Neuronal stem cell (in vitro differentiated cells): ENCODE measurements at regions not wholly inside any gene's neighbourhood (a gene's known extent, or its start where the extent isn't known, plus 50 kb on each side); places are given as distances from the start of the nearest gene placed in this dataset.

ENCODE experiments used
- DNase-seq: peaks from one replicate; pipeline ENCODE4 v3.0.0-alpha.2; 2013; ENCODE audit warnings: low spot score
- H2AFZ ChIP-seq: one replicate; pipeline ENCODE4 v1.6.1; 2013; ENCODE audit warnings: mild to moderate bottlenecking, low read length, inconsistent platforms
- H2AK5ac ChIP-seq: 2 replicates; pipeline ENCODE4 v1.6.1; 2013; ENCODE audit warnings: low read depth, mild to moderate bottlenecking, inconsistent platforms, low read length, moderate library complexity, mixed read lengths
- H2BK120ac ChIP-seq: 2 replicates; pipeline ENCODE4 v1.6.1; 2013; ENCODE audit warnings: low read depth, mild to moderate bottlenecking, inconsistent platforms, low read length, moderate library complexity, mixed read lengths
- H2BK12ac ChIP-seq: one replicate; pipeline ENCODE4 v1.6.1; 2013; ENCODE audit warnings: low read length, inconsistent platforms
- H2BK15ac ChIP-seq: 2 replicates; pipeline ENCODE4 v1.6.1; 2013; ENCODE audit warnings: mild to moderate bottlenecking, low read length, inconsistent platforms, mixed read lengths
- H2BK5ac ChIP-seq: one replicate; pipeline ENCODE4 v1.6.1; 2013; ENCODE audit warnings: inconsistent platforms, mild to moderate bottlenecking, low read length, moderate library complexity
- H3K14ac ChIP-seq: one replicate; pipeline ENCODE4 v1.6.1; 2013; ENCODE audit warnings: low read length, inconsistent platforms
- H3K18ac ChIP-seq: 2 replicates; pipeline ENCODE4 v1.6.1; 2013; ENCODE audit warnings: low read length, inconsistent platforms
- H3K23ac ChIP-seq: 2 replicates; pipeline ENCODE4 v1.6.1; 2013; ENCODE audit warnings: low read depth, mild to moderate bottlenecking, mixed read lengths, low read length, inconsistent platforms; ENCODE audit not compliant: poor library complexity
- H3K27ac ChIP-seq: replicated peaks from 3 replicates; pipeline ENCODE4 v1.5.1; 2013; ENCODE audit warnings: low read length, inconsistent platforms
- H3K27me3 ChIP-seq, 3 experiments: 2 replicates each; pipeline ENCODE4 v1.6.1; 2013; ENCODE audit warnings: low read length in 3 of 3, mild to moderate bottlenecking in 2 of 3, inconsistent platforms in 1 of 3, low read depth in 1 of 3, mixed read lengths in 1 of 3, moderate library complexity in 1 of 3; ENCODE audit not compliant: control insufficient read depth in 3 of 3, insufficient read depth in 3 of 3
- H3K36me3 ChIP-seq, 2 donors: replicated peaks in 1 of 2; 2 replicates each; pipeline ENCODE4 v1.6.1; 2013; ENCODE audit warnings: low read length in 2 of 2; ENCODE audit not compliant: control insufficient read depth in 2 of 2, insufficient read depth in 2 of 2
- H3K4ac ChIP-seq: 2 replicates; pipeline ENCODE4 v1.6.1; 2013; ENCODE audit warnings: inconsistent platforms, mild to moderate bottlenecking, low read length, moderate library complexity
- H3K4me1 ChIP-seq, 2 donors: 1 replicate in 1 of 2; 2 replicates in 1 of 2; pipeline ENCODE4 v1.6.1; 2013; ENCODE audit warnings: low read length in 2 of 2, low read depth in 1 of 2; ENCODE audit not compliant: control insufficient read depth in 2 of 2, insufficient read depth in 1 of 2
- H3K4me2 ChIP-seq: one replicate; pipeline ENCODE4 v1.6.1; 2013; ENCODE audit warnings: mild to moderate bottlenecking, low read length, inconsistent platforms; ENCODE audit not compliant: insufficient read depth, poor library complexity, severe bottlenecking
- H3K4me3 ChIP-seq, 2 donors: 2 replicates each; pipeline ENCODE4 v1.5.1; 2013; ENCODE audit warnings: low read length in 2 of 2, mild to moderate bottlenecking in 2 of 2, inconsistent platforms in 1 of 2, moderate library complexity in 1 of 2
- H3K79me1 ChIP-seq: one replicate; pipeline ENCODE4 v1.6.1; 2013; ENCODE audit warnings: low read depth, mild to moderate bottlenecking, inconsistent platforms, low read length, moderate library complexity
- H3K9ac ChIP-seq: one replicate; pipeline ENCODE4 v1.6.1; 2013; ENCODE audit warnings: mild to moderate bottlenecking, low read depth, low read length, inconsistent platforms; ENCODE audit not compliant: poor library complexity
- H3K9me3 ChIP-seq, 2 donors: replicated peaks in 1 of 2; 2 replicates each; pipeline versions ENCODE3 to v1.6.1; 2013; ENCODE audit warnings: low read length in 2 of 2, mild to moderate bottlenecking in 2 of 2, inconsistent platforms in 1 of 2, low read depth in 1 of 2, mixed read lengths in 1 of 2, moderate library complexity in 1 of 2; ENCODE audit not compliant: control insufficient read depth in 2 of 2, insufficient read depth in 1 of 2
- H4K8ac ChIP-seq: one replicate; pipeline ENCODE4 v1.6.1; 2013; ENCODE audit warnings: low read depth, mild to moderate bottlenecking, inconsistent platforms, low read length, moderate library complexity
- H4K91ac ChIP-seq: one replicate; pipeline ENCODE4 v1.6.1; 2013; ENCODE audit warnings: low read length, low read depth, mild to moderate bottlenecking, inconsistent platforms; ENCODE audit not compliant: poor library complexity
- WGBS, 2 donors: extraction: QIAGEN DNeasy Blood & Tissue Kit; methylation state at CpG; one replicate each; pipeline ENCODE4 v1.1.7; 2013; ENCODE audit warnings: missing lambda C conversion rate in 2 of 2, mixed read lengths in 1 of 2; ENCODE audit not compliant: insufficient read length in 2 of 2, insufficient replicate concordance in 1 of 2; ENCODE audit errors: extremely low coverage in 2 of 2; 5-methylcytosine and 5-hydroxymethylcytosine counted together

GRCh38 chr2:177020524-177021119 is 192.0 kb upstream of the HNRNPA3 start:
- DNase-seq: no peak
- no peak overlapping the region for H2AK5ac ChIP-seq
- H3K4ac ChIP-seq: no peak overlapping the region
- H2BK5ac ChIP-seq: no peak overlapping the region
- H3K9ac ChIP-seq: no peak overlapping the region
- no peak overlapping the region for H3K27ac ChIP-seq
- no peak overlapping the region for H2AFZ ChIP-seq
- H3K4me1 ChIP-seq: no peaks in the 10 kb centered on the region
- no peaks in the 10 kb centered on the region for H3K36me3 ChIP-seq
- no peak overlapping the region for H4K8ac ChIP-seq
- no peak overlapping the region for H3K4me2 ChIP-seq
- H3K27me3 ChIP-seq: no peaks in the 10 kb centered on the region
- no peak overlapping the region for H3K4me3 ChIP-seq
- no peak overlapping the region for H2BK15ac ChIP-seq
- no peaks in the 10 kb centered on the region for H3K9me3 ChIP-seq
- no peak overlapping the region for H2BK120ac ChIP-seq
- no peak overlapping the region for H3K14ac ChIP-seq
- WGBS, 2 donors: no CpG with 5 or more reads among the region's 5 CpGs
- no peak overlapping the region for H3K18ac ChIP-seq
- no peak overlapping the region for H3K23ac ChIP-seq
- H2BK12ac ChIP-seq: no peak overlapping the region
- H4K91ac ChIP-seq: no peak overlapping the region
- H3K79me1 ChIP-seq: no peaks in the 10 kb centered on the region

GRCh38 chr2:177021706-177022343 is 190.8 kb upstream of the HNRNPA3 start:
- H2AFZ ChIP-seq: no peak overlapping the region
- no peak overlapping the region for H3K27ac ChIP-seq
- no peak overlapping the region for H4K91ac ChIP-seq
- H3K4me1 ChIP-seq: no peaks in the 10 kb centered on the region
- H2BK15ac ChIP-seq: no peak overlapping the region
- no peak overlapping the region for H2BK120ac ChIP-seq
- no peak overlapping the region for H3K18ac ChIP-seq
- H2BK5ac ChIP-seq: no peak overlapping the region
- no peaks in the 10 kb centered on the region for H3K36me3 ChIP-seq
- no peaks in the 10 kb centered on the region for H3K27me3 ChIP-seq
- no peaks in the 10 kb centered on the region for H3K9me3 ChIP-seq
- H2AK5ac ChIP-seq: no peak overlapping the region
- no peak overlapping the region for H3K4ac ChIP-seq
- no peak overlapping the region for H3K4me3 ChIP-seq
- no CpG with 5 or more reads among the region's 7 CpGs for WGBS, 2 donors
- H3K14ac ChIP-seq: no peak overlapping the region
- H3K23ac ChIP-seq: no peak overlapping the region
- no peak overlapping the region for H2BK12ac ChIP-seq
- no peak overlapping the region for H3K9ac ChIP-seq
- no peak for DNase-seq
- no peak overlapping the region for H3K4me2 ChIP-seq
- no peak overlapping the region for H4K8ac ChIP-seq
- H3K79me1 ChIP-seq: no peaks in the 10 kb centered on the region

- H3K9me3 ChIP-seq: no peaks in the 10 kb centered on the region
- H3K14ac ChIP-seq: no peak overlapping the region
- H2BK120ac ChIP-seq: no peak overlapping the region
- H3K79me1 ChIP-seq: no peaks in the 10 kb centered on the region
- H3K27ac ChIP-seq: no peak overlapping the region
- WGBS, 2 donors: no CpG with 5 or more reads among the region's 5 CpGs
- no peak overlapping the region for H3K4ac ChIP-seq
- H3K4me2 ChIP-seq: no peak overlapping the region
- H2AFZ ChIP-seq: no peak overlapping the region
- H3K4me1 ChIP-seq: peaks cover 0 to 1% of the 10 kb centered on the region in 2 donors
- no peak overlapping the region for H2BK15ac ChIP-seq
- no peak overlapping the region for H4K8ac ChIP-seq
- no peak overlapping the region for H2AK5ac ChIP-seq
- H3K36me3 ChIP-seq: no peaks in the 10 kb centered on the region
- H3K23ac ChIP-seq: no peak overlapping the region
- no peak overlapping the region for H3K9ac ChIP-seq
- H2BK12ac ChIP-seq: no peak overlapping the region
- no peak overlapping the region for H3K18ac ChIP-seq
- H4K91ac ChIP-seq: no peak overlapping the region
- no peak overlapping the region for H2BK5ac ChIP-seq
- DNase-seq: no peak
- H3K27me3 ChIP-seq: no peaks in the 10 kb centered on the region
- no peak overlapping the region for H3K4me3 ChIP-seq
These were observed 187.8 kb upstream of the HNRNPA3 start for GRCh38 chr2:177024765-177025164.

DNA sequence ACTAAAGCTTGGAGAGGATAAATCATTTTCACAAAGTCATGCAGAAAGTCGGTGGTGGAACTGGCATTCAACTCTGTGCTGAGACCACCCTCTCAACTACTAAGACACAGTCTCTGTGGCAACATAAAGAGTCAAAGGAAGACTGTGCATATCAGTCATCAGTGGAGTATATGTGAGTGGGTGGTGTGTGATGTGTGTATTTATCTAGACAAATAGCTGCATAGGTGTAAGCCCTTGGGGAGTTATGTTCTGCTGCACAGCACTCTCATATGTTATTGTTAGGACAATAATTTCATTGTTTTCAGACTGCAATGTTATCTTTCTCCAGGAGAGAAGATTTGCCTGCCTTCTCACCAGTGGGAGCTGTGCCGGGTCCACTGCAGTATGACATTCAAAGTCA is 186.3 kb upstream of the HNRNPA3 start:
- Histone ChIP-seq H3K9ac (no peak overlapping the region), H3K4ac (no peak overlapping the region), H2BK5ac (no peak overlapping the region), H4K91ac (no peak overlapping the region), H3K27ac (no peak overlapping the region), H3K14ac (no peak overlapping the region), H3K36me3 (no peaks in the 10 kb centered on the region), H2AFZ (no peak overlapping the region), H3K4me2 (no peak overlapping the region), H3K27me3 (no peaks in the 10 kb centered on the region), H3K9me3 (no peaks in the 10 kb centered on the region), H4K8ac (no peak overlapping the region), H2BK120ac (no peak overlapping the region), H3K79me1 (no peaks in the 10 kb centered on the region), H3K23ac (no peak overlapping the region), H2AK5ac (no peak overlapping the region), H3K4me1 (peaks cover 2 to 5% of the 10 kb centered on the region in 2 donors), H3K4me3 (no peak overlapping the region), H2BK12ac (no peak overlapping the region), H3K18ac (no peak overlapping the region), H2BK15ac (no peak overlapping the region)
- no peak for DNase-seq
- WGBS, 2 donors: no CpG with 5 or more reads among the region's 2 CpGs
